ENCODE measurements at regions not wholly inside any gene's neighbourhood (a gene's known extent, or its start where the extent isn't known, plus 50 kb on each side); places are given as distances from the start of the nearest gene placed in this dataset.

DNA sequence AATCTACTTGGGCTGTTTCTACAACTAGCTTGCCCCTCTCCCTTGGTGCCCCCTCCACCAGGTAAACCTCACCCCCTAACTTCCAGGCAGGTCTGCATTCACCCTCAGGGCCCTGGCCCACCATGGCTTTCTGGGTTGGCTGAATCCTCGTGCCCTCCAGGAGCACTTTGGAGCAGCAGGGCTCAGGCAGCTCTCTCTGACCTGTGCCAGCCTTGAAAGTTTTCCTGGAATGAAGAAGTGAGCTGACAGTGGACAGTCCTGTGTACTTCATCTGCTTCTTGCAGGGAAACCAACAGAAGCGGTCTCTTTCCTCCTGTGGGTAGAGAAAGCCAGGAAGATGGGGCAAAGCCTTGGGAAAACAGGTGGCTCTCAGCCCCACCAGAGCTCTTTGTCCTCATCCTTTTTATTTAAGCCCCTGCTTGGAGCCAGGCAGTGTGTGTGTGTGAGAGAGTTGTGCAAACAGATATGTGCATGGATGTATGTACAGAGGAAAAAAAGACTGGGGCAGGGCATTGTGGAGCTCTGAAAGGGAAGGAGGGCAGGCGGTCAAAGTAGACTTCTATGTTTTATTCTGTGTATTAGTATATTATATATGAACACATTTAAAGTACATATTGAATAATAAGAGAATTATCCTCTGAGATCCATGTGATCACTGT, 62.3 kb upstream of the SPRY4 start:
- ChIA-PET POLR2A (ENCODE audit: low non-redundant PET) (interaction anchor here (0.6 kb wide), 1 partner anchor 35 kb away, joined by 11 read pairs; no protein-coding TSS in a partner anchor), CTCF (interaction anchor here (0.8 kb wide), 1 partner anchor 24 kb away, joined by 3 read pairs; no protein-coding TSS in a partner anchor)
- TF ChIP-seq, protein P1, sequence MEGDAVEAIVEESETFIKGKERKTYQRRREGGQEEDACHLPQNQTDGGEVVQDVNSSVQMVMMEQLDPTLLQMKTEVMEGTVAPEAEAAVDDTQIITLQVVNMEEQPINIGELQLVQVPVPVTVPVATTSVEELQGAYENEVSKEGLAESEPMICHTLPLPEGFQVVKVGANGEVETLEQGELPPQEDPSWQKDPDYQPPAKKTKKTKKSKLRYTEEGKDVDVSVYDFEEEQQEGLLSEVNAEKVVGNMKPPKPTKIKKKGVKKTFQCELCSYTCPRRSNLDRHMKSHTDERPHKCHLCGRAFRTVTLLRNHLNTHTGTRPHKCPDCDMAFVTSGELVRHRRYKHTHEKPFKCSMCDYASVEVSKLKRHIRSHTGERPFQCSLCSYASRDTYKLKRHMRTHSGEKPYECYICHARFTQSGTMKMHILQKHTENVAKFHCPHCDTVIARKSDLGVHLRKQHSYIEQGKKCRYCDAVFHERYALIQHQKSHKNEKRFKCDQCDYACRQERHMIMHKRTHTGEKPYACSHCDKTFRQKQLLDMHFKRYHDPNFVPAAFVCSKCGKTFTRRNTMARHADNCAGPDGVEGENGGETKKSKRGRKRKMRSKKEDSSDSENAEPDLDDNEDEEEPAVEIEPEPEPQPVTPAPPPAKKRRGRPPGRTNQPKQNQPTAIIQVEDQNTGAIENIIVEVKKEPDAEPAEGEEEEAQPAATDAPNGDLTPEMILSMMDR (conservative IDR thresholded peaks at IDR 0.05; ENCODE audit: low read depth): no peak
- H3K27ac ChIP-seq: no peak overlapping the region
- DNase-seq (ENCODE audit: low spot score): no peak

DNA sequence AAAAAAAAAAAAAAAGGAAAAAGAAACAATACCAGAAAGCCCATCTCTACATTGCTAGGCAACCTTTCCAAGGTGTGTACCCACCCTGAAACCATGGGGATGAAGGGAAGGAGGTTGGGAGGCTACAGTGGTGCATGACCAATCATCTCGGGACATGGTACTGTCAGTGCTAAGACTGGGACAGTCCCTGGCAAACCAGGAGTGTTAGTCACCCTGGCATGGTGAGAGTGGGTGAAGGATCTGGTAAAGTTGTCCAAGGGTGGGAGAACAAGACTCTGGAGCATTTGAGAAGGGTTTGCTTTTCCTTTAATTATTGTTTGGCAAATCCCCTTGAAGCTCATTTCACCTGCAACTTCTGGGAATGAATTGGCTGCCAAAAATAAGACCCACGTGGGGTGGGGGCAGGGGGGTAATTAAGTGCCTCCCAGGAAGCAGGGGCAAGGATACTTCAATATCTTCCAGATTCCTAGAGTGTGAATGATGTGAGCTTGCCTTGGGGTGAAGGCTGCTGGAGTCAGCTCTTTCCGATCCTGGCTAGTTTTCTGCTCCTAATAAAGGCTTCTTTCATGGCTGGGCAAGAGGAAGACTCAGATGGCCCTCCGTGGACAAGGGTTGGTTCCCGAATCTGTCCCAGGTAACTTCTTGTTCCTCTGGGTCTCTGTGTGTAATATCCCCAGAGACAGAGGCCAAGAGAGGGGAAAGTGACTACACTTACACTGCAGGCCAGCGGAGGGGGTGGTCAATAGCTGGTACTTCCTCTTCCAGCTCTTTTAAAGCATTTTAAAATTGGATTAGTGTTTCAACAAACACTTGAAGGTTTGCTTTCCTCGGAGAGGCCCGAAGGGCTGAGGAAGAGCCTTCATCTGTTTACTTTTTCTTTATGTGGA, 61.6 kb upstream of the SPRY4 start:
- no peak overlapping the region for H3K27ac ChIP-seq

DNA sequence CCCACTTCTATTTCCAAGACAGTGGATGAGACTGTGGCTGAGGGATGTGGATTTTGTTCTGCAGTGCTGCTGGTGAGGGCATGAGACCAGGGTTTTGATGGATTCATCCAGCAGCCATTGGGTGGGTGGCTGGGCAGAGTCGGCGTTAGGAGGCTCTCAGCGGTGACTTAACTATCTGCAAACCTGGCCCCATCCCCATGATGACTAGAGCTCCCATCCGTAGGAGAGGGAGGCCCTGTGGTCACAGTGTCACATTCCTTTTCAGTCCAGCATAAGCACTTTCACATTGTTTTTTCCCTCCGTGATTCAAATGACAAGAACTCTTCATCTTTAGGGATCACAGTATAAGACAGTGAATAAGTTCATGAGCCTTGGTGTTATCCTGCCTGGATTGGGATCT, 60.4 kb upstream of the SPRY4 start:
- CTCF ChIA-PET: interaction anchor here (0.5 to 0.7 kb wide), 3 partner anchors 41 to 810 kb away, joined by 3 to 9 read pairs (median 3); no protein-coding TSS in a partner anchor
- POLR2A ChIA-PET (ENCODE audit: low non-redundant PET): no interaction called here
- DNase-seq (ENCODE audit: low spot score): no peak
- H3K27ac ChIP-seq: no peak overlapping the region
- TF ChIP-seq, protein P1 (conservative IDR thresholded peaks at IDR 0.05; ENCODE audit: low read depth): no peak

More for the DNA sequence above, 61.6 kb upstream of the SPRY4 start:
- ChIA-PET CTCF (interaction anchor here (0.7 kb wide), 1 partner anchor 89 kb away, joined by 9 read pairs; no protein-coding TSS in a partner anchor), POLR2A (ENCODE audit: low non-redundant PET) (no interaction called here)
- DNase-seq (ENCODE audit: low spot score): no peak
- TF ChIP-seq, protein P1 (conservative IDR thresholded peaks at IDR 0.05; ENCODE audit: low read depth): no peak

DNA sequence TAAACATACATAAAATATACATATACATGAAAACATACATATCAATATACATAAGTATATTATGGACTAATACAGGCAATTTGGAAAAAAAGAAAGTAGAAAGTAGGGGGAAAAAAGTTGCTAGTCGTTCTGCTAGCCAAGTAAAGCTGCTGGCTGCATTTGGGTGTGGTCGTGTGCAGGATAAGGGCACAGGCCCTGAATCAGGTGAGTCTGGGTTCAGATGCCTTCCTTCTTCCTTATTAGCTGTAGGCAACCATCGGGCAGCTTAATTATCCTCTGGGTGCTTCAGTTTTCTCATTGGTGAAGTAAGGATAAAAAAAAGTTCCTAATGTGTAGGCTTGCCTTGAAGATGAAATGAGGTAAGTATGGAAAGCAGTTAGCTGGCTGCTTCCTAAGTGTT, 59.2 kb upstream of the SPRY4 start:
- ChIA-PET POLR2A (ENCODE audit: low non-redundant PET) (interaction anchor here (0.7 kb wide), 1 partner anchor 125 kb away, joined by 4 read pairs; no protein-coding TSS in a partner anchor), CTCF (interaction anchor here (0.7 to 1.0 kb wide), 3 partner anchors 18 to 106 kb away, joined by 3 read pairs; no protein-coding TSS in a partner anchor)
- TF ChIP-seq, protein P1 (conservative IDR thresholded peaks at IDR 0.05; ENCODE audit: low read depth): no peak
- no peak overlapping the region for H3K27ac ChIP-seq
- DNase-seq (ENCODE audit: low spot score): no peak

DNA sequence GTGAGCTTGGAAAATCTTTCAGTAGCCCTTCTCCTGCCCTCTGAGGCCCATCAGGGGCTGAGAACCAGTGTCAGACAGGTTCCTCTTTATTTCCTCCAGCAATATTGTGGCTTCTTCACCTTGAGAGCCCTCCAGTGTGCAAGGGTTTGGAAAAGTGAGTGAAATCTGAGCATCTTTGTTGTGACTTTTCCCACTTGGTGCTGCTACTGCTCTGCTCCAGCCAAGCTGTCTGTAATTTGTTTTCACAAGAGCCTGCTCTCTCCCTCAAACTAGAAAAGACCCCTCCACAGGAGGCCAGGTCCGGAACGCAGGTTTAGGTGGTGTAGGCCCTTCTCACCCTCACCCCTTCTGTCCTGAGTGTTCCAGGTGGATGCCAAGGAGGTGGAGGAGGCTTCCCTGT, 57.4 kb upstream of the SPRY4 start:
- POLR2A ChIA-PET (ENCODE audit: low non-redundant PET): no interaction called here
- DNase-seq (ENCODE audit: low spot score): no peak
- CTCF ChIA-PET: no interaction called here
- TF ChIP-seq, protein P1 (conservative IDR thresholded peaks at IDR 0.05; ENCODE audit: low read depth): no peak
- H3K27ac ChIP-seq: no peak overlapping the region
